HFFc6 (cell line): ENCODE measurements at regions not wholly inside any gene's neighbourhood (a gene's known extent, or its start where the extent isn't known, plus 50 kb on each side); places are given as distances from the start of the nearest gene placed in this dataset.

ENCODE experiments used
- DNase-seq: peaks from one replicate; pipeline ENCODE4 v3.0.0-alpha.2; 2018
- H3K27ac Mint-ChIP-seq: 2 replicates; pipeline ENCODE4 v1.8.0; 2020; ENCODE audit warnings: mild to moderate bottlenecking, mixed read lengths
- H3K27me3 Mint-ChIP-seq: 2 replicates; pipeline ENCODE4 v1.8.0; 2021; ENCODE audit warnings: mild to moderate bottlenecking, moderate library complexity, mixed read lengths; ENCODE audit not compliant: insufficient read depth
- H3K36me3 Mint-ChIP-seq: 2 replicates; pipeline ENCODE4 v1.8.0; 2021; ENCODE audit warnings: low read depth, mixed read lengths
- H3K4me1 Mint-ChIP-seq: 2 replicates; pipeline ENCODE4 v1.8.0; 2020; ENCODE audit warnings: low read depth, mixed read lengths
- H3K4me3 Mint-ChIP-seq: 2 replicates; pipeline ENCODE4 v1.8.0; 2020; ENCODE audit warnings: mild to moderate bottlenecking, moderate library complexity, mixed read lengths
- H3K9me3 Mint-ChIP-seq: 2 replicates; pipeline ENCODE4 v1.8.0; 2020; ENCODE audit warnings: mild to moderate bottlenecking, mixed read lengths
- CTCF ChIP-seq: fragments of 200-600 bp; sonication (generic); IDR thresholded peaks from 2 replicates; pipeline ENCODE4 v1.5.0; 2021; ENCODE audit warnings: antibody characterized with exemption, mild to moderate bottlenecking

- no peak for DNase-seq
Observed at GRCh38 chr18:4605212-4605611, 150.1 kb upstream of the DLGAP1 start.

DNA sequence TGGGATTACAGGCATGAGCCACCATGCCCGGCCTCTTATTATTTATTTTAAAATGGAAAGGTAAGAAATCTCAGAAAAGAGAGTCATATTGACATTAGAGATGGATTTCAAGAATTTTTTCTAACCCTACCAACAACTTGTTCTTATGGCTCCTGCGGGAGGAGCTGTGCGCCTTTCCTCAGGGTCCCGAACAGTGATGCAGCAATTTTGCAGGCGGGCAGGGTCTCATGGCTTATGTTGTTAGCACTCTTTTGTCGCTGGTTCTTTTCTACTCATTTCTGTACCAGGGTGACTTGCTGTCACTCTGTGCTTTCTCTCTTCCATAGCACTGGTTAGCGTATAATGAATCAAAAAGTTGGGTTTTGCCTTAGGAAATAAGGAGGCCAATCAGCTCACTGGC is 148.8 kb upstream of the DLGAP1 start:
- Mint-ChIP-seq H3K36me3 (no peaks in the 10 kb centered on the region), H3K4me3 (no peak overlapping the region), H3K27ac (no peak overlapping the region), H3K9me3 (peaks cover 41% of the 10 kb centered on the region), H3K4me1 (no peaks in the 10 kb centered on the region), H3K27me3 (no peaks in the 10 kb centered on the region)
- no peak for TF ChIP-seq CTCF
- DNase-seq: no peak

More at GRCh38 chr18:4605212-4605611, 150.1 kb upstream of the DLGAP1 start:
- H3K4me1 Mint-ChIP-seq: no peaks in the 10 kb centered on the region
- no peak overlapping the region for H3K4me3 Mint-ChIP-seq
- H3K27me3 Mint-ChIP-seq: no peaks in the 10 kb centered on the region
- peaks cover 44% of the 10 kb centered on the region for H3K9me3 Mint-ChIP-seq
- TF ChIP-seq CTCF: no peak
- no peaks in the 10 kb centered on the region for H3K36me3 Mint-ChIP-seq
- H3K27ac Mint-ChIP-seq: no peak overlapping the region

GRCh38 chr18:4599312-4599711 is 144.2 kb upstream of the DLGAP1 start:
- H3K4me3 Mint-ChIP-seq: no peak overlapping the region
- H3K27me3 Mint-ChIP-seq: no peaks in the 10 kb centered on the region
- H3K4me1 Mint-ChIP-seq: no peaks in the 10 kb centered on the region
- no peak for TF ChIP-seq CTCF
- no peak for DNase-seq
- peaks cover 39% of the 10 kb centered on the region for H3K9me3 Mint-ChIP-seq
- no peak overlapping the region for H3K27ac Mint-ChIP-seq
- H3K36me3 Mint-ChIP-seq: no peaks in the 10 kb centered on the region

GRCh38 chr18:4597301-4597700 is 142.2 kb upstream of the DLGAP1 start:
- Mint-ChIP-seq H3K36me3 (no peaks in the 10 kb centered on the region), H3K4me1 (no peaks in the 10 kb centered on the region), H3K9me3 (peaks cover 47% of the 10 kb centered on the region), H3K27me3 (no peaks in the 10 kb centered on the region), H3K27ac (no peak overlapping the region), H3K4me3 (no peak overlapping the region)
- DNase-seq: no peak
- no peak for TF ChIP-seq CTCF

DNA sequence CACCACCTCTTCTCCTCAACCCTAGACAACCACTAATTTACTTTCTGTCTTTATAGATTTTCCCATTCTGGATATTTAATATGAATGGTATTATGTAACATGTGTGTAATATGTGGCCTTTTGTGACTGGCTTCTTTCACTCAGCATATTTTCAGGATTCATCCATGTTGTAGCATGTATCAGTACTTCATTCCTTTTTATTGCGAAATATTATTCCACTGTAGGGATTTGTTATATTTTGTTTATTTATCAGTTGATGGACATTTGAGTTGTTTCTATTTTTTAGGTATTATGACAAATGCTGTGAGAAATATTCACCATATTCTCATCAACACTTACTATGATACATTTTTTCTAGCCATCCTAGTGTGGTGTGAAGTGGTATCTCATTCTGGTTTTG is 138.8 kb upstream of the DLGAP1 start:
- no peak for DNase-seq
- no peak overlapping the region for H3K4me3 Mint-ChIP-seq
- peaks cover 4% of the 10 kb centered on the region; the same call in 1 of the 2 replicates for H3K36me3 Mint-ChIP-seq
- H3K27ac Mint-ChIP-seq: no peak overlapping the region
- H3K9me3 Mint-ChIP-seq: peaks cover 35% of the 10 kb centered on the region
- TF ChIP-seq CTCF: no peak
- no peaks in the 10 kb centered on the region for H3K27me3 Mint-ChIP-seq
- no peaks in the 10 kb centered on the region for H3K4me1 Mint-ChIP-seq

- TF ChIP-seq CTCF: no peak
- H3K4me1 Mint-ChIP-seq: no peaks in the 10 kb centered on the region
- H3K27ac Mint-ChIP-seq: no peak overlapping the region
- H3K9me3 Mint-ChIP-seq: peaks cover 35% of the 10 kb centered on the region
- DNase-seq: no peak
- H3K4me3 Mint-ChIP-seq: no peak overlapping the region
- peaks cover 4% of the 10 kb centered on the region; the same call in 1 of the 2 replicates for H3K36me3 Mint-ChIP-seq
- no peaks in the 10 kb centered on the region for H3K27me3 Mint-ChIP-seq
Observed at GRCh38 chr18:4593459-4593858, 138.4 kb upstream of the DLGAP1 start.
